Naive thymus-derived CD4-positive, alpha-beta T cell (primary cell): ENCODE measurements at regions not wholly inside any gene's neighbourhood (a gene's known extent, or its start where the extent isn't known, plus 50 kb on each side); places are given as distances from the start of the nearest gene placed in this dataset.

Source experiments
- ATAC-seq: fragments of 150-1000 bp; cut with Tn5 transposase; 2 replicates; pipeline ENCODE4 v1.10.0; 2021; ENCODE audit warnings: mild to moderate bottlenecking, moderate library complexity
- CTCF ChIA-PET: fragments of 350-600 bp; sonication (Branson Sonifier 250); formaldehyde crosslinking; loops from one replicate; lab custom pipeline; 2021; ENCODE audit warnings: antibody characterized with exemption; lab: Charles Lee
- POLR2A ChIA-PET: fragments of 350-600 bp; sonication (Branson Sonifier 250); formaldehyde crosslinking; loops from one replicate; lab custom pipeline; 2021; ENCODE audit warnings: antibody characterized with exemption, inconsistent platforms; lab: Charles Lee
- DNase-seq, 9 donors: peaks; one replicate each; pipeline versions ENCODE4 v3.0.0 to v3.0.0-alpha.2; 2020 to 2022; ENCODE audit warnings: mixed read lengths in 1 of 9
- H3K27ac ChIP-seq: one replicate; pipeline ENCODE4 v1.7.0; 2013; ENCODE audit warnings: mild to moderate bottlenecking, low read depth, low read length, moderate library complexity
- H3K27me3 ChIP-seq, 2 donors: one replicate each; pipeline ENCODE4 v1.7.0; 2013; ENCODE audit warnings: low read length in 2 of 2, mild to moderate bottlenecking in 2 of 2, moderate library complexity in 2 of 2; ENCODE audit not compliant: control insufficient read depth in 2 of 2, insufficient read depth in 2 of 2
- H3K36me3 ChIP-seq, 3 experiments: 1 replicate in 2 of 3; 2 replicates in 1 of 3; pipeline ENCODE4 v1.7.0; 2013; ENCODE audit warnings: low read length in 3 of 3, mild to moderate bottlenecking in 3 of 3, moderate library complexity in 1 of 3; ENCODE audit not compliant: insufficient read depth in 3 of 3, control insufficient read depth in 2 of 3
- H3K4me1 ChIP-seq, 2 donors: one replicate each; pipeline ENCODE4 v1.7.0; 2013; ENCODE audit warnings: low read length in 2 of 2, mild to moderate bottlenecking in 2 of 2, moderate library complexity in 1 of 2; ENCODE audit not compliant: control insufficient read depth in 2 of 2, insufficient read depth in 2 of 2
- H3K4me3 ChIP-seq: 2 replicates; pipeline ENCODE4 v1.7.0; 2013; ENCODE audit warnings: mild to moderate bottlenecking, low read length
- H3K9me3 ChIP-seq, 3 experiments: 1 replicate in 2 of 3; 2 replicates in 1 of 3; pipeline ENCODE4 v1.7.0; 2013; ENCODE audit warnings: low read length in 3 of 3; ENCODE audit not compliant: control insufficient read depth in 2 of 3
- H3K27ac Mint-ChIP-seq, 9 donors: one replicate each; pipeline ENCODE4 v1.8.0; 2020 to 2022; ENCODE audit warnings: mixed read lengths in 9 of 9, mild to moderate bottlenecking in 8 of 9, moderate library complexity in 5 of 9, inconsistent platforms in 2 of 9
- H3K27me3 Mint-ChIP-seq, 5 donors: one replicate each; pipeline ENCODE4 v1.8.0; 2021 to 2022; ENCODE audit warnings: mixed read lengths in 5 of 5, mild to moderate bottlenecking in 1 of 5
- H3K36me3 Mint-ChIP-seq, 5 donors: one replicate each; pipeline ENCODE4 v1.8.0; 2020 to 2022; ENCODE audit warnings: mixed read lengths in 5 of 5, mild to moderate bottlenecking in 3 of 5, inconsistent platforms in 1 of 5
- H3K4me1 Mint-ChIP-seq, 7 donors: one replicate each; pipeline ENCODE4 v1.8.0; 2020 to 2022; ENCODE audit warnings: mixed read lengths in 7 of 7, mild to moderate bottlenecking in 3 of 7, inconsistent platforms in 1 of 7
- H3K4me3 Mint-ChIP-seq, 10 donors: one replicate each; pipeline ENCODE4 v1.8.0; 2020 to 2022; ENCODE audit warnings: mild to moderate bottlenecking in 10 of 10, mixed read lengths in 10 of 10, moderate library complexity in 6 of 10, inconsistent platforms in 2 of 10
- H3K9me3 Mint-ChIP-seq, 11 donors: one replicate each; pipeline ENCODE4 v1.8.0; 2020 to 2022; ENCODE audit warnings: mixed read lengths in 11 of 11, mild to moderate bottlenecking in 4 of 11, inconsistent platforms in 1 of 11, moderate library complexity in 1 of 11
- intact Hi-C, 2 donors: fragments of 100-400 bp; cut with micrococcal nuclease; formaldehyde crosslinking; loops; one replicate each; pipeline ENCODE4 v1.15.1; 2023

DNA sequence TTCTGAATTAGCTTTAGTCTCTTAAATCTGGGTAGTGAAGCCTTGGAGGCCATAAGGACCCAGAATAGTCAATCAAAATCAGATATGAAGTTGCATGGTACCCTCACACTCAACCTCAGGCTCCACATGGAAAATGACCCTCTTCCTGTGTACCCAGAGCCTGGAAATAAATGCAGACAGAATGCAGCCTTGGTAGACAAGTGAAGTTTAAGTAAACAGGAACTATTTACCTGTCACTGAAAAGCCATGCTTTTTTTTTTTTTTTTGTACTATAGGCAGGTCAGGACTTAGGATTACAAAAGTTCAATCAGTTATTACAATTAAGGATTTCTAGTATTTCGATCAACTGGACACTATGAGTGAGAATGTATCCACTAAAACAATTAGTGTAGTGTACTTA lies 2654.2 kb upstream of the PCDH20 start:
- no peak for ATAC-seq
- no peak overlapping the region for H3K27ac Mint-ChIP-seq
- intact Hi-C loops: no loop called here

DNA sequence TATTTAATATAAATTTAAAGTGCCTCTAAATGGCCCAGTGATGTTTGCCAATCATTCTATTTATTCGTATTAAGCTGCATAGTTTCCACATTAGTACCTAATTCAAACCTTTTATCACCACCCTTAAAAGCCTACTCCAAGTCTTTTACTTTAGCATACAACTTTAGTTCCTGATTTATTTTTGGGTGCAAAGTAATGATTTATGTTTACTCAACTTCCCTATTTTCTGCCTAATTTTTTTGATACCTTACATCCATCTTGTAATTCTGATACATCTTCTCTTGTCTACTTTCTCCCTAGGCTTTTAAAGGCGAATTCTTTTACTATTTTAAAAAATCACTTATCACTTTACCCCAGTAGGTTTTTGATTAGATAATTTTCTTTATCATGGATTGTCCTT lies 2651.1 kb upstream of the PCDH20 start:
- ChIA-PET POLR2A (no interaction called here), CTCF (no interaction called here)
- Mint-ChIP-seq H3K4me3 (no peak overlapping the region), H3K27ac (no peak overlapping the region), H3K27me3 (no peaks in the 10 kb centered on the region), H3K4me1 (no peaks in the 10 kb centered on the region), H3K36me3 (no peaks in the 10 kb centered on the region), H3K9me3 (peaks cover 0 to 10% (median 2%) of the 10 kb centered on the region in 11 donors)
- Histone ChIP-seq H3K4me3 (no peak overlapping the region), H3K9me3 (peaks cover 0 to 2% (median 0%) of the 10 kb centered on the region in 3 experiments), H3K4me1 (no peaks in the 10 kb centered on the region), H3K36me3 (no peaks in the 10 kb centered on the region), H3K27ac (no peak overlapping the region), H3K27me3 (no peaks in the 10 kb centered on the region)
- DNase-seq: no peak
- intact Hi-C loops: no loop called here
- no peak for ATAC-seq

More for the DNA sequence above, 2654.2 kb upstream of the PCDH20 start:
- H3K4me3 ChIP-seq: no peak overlapping the region
- ChIA-PET POLR2A (no interaction called here), CTCF (no interaction called here)
- Mint-ChIP-seq H3K9me3 (peaks cover 0 to 13% (median 0%) of the 10 kb centered on the region in 11 donors), H3K4me1 (no peaks in the 10 kb centered on the region), H3K4me3 (no peak overlapping the region), H3K36me3 (no peaks in the 10 kb centered on the region), H3K27me3 (no peaks in the 10 kb centered on the region)
- DNase-seq: no peak
- no peaks in the 10 kb centered on the region for H3K27me3 ChIP-seq
- no peaks in the 10 kb centered on the region for H3K9me3 ChIP-seq
- H3K4me1 ChIP-seq: no peaks in the 10 kb centered on the region
- no peak overlapping the region for H3K27ac ChIP-seq
- no peaks in the 10 kb centered on the region for H3K36me3 ChIP-seq

DNA sequence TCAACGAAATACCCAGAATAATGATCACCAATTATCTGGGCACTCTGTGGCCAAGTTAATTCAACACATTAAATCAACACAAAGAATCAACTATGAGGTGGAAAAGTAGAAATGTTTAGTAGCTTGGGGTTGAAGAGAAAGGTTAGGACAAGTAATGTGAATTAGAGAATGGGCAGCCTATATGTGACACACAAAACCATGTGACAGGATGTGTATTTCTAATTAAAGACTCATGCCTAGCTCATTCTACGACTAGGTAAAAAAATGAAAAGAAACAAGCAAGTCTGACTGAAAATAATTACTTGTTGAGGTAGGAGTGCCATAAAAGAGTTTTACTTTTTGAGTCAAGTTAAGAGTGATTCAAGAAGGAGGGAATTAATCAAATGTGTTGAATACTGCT lies 2646.0 kb upstream of the PCDH20 start:
- H3K4me3 Mint-ChIP-seq: no peak overlapping the region
- intact Hi-C loops: no loop called here
- no peak overlapping the region for H3K27ac ChIP-seq

DNA sequence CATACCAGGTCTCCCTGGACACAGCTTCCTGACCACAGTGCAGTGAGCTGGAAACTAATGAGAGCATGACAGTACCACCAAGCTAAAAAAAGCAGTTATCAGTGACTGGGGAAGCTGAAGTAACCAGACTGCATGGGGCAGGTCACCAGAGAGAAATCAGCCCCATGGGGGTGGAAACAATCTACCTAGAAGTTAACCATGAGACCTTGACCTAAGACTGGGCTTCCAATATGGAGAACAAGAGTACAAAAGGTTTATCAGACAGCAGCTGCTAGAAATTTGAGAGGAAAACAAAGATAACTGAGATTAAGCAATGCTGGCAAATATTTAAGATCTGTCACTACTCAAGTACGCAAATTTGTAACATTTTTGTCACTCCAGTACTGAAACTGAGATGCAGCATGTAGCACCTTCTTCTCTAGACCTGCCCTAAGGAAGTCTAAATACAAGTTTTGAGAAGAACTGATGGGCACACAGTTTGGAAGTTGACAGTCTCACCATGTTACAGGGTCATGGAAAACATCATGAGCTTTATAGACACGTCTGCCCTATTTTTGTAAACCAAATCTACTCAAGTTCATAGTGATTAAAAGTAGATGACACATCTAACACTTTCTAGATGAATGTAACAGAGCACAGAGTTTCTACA lies 2641.8 kb upstream of the PCDH20 start:
- Histone ChIP-seq H3K27me3 (no peaks in the 10 kb centered on the region), H3K4me1 (no peaks in the 10 kb centered on the region), H3K9me3 (peaks cover 0 to 11% (median 0%) of the 10 kb centered on the region in 3 experiments), H3K27ac (no peak overlapping the region), H3K36me3 (no peaks in the 10 kb centered on the region), H3K4me3 (no peak overlapping the region)
- no peak overlapping the region for H3K4me3 Mint-ChIP-seq
- DNase-seq (no peak), ATAC-seq (no peak)
- intact Hi-C loops: no loop called here
- ChIA-PET CTCF (no interaction called here), POLR2A (no interaction called here)
- H3K4me1 Mint-ChIP-seq: peaks cover 0 to 5% (median 0%) of the 10 kb centered on the region in 7 donors
- H3K9me3 Mint-ChIP-seq: peaks cover 0 to 26% (median 7%) of the 10 kb centered on the region in 11 donors
- H3K27me3 Mint-ChIP-seq: no peaks in the 10 kb centered on the region
- H3K36me3 Mint-ChIP-seq: no peaks in the 10 kb centered on the region
- no peak overlapping the region for H3K27ac Mint-ChIP-seq

More for the DNA sequence above, 2646.0 kb upstream of the PCDH20 start:
- Histone ChIP-seq H3K36me3 (no peaks in the 10 kb centered on the region), H3K4me1 (no peaks in the 10 kb centered on the region), H3K27me3 (no peaks in the 10 kb centered on the region), H3K4me3 (no peak overlapping the region), H3K9me3 (peaks cover 0 to 5% (median 0%) of the 10 kb centered on the region in 3 experiments)
- Mint-ChIP-seq H3K36me3 (no peaks in the 10 kb centered on the region), H3K4me1 (peaks cover 0 to 5% (median 0%) of the 10 kb centered on the region in 7 donors), H3K27me3 (no peaks in the 10 kb centered on the region), H3K9me3 (peaks cover 0 to 26% (median 7%) of the 10 kb centered on the region in 11 donors), H3K27ac (no peak overlapping the region)
- CTCF ChIA-PET: no interaction called here
- DNase-seq: no peak
- POLR2A ChIA-PET: no interaction called here
- ATAC-seq: no peak

DNA sequence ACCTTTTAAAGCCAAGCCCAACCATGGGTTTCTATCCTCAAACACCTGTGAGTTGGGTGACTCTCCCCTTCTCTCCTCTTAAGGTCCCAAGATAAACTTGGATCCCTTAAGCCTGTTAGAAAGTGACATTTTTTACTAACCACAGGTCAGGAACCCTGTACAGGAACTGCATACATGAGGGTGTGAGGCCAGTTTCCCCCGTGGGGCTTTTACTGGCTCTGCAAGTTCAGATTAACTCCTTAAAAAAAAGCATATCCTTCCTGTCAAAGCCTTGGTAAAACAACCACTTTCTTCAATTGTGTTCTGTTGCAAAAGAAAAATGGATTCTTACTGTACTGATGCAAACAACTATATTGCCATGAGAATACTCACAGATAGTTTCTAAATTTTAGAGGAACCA lies 2638.7 kb upstream of the PCDH20 start:
- Histone ChIP-seq H3K27ac (no peak overlapping the region), H3K9me3 (peaks cover 0 to 6% (median 0%) of the 10 kb centered on the region in 3 experiments), H3K4me3 (no peak overlapping the region), H3K4me1 (no peaks in the 10 kb centered on the region), H3K36me3 (no peaks in the 10 kb centered on the region), H3K27me3 (no peaks in the 10 kb centered on the region)
- ChIA-PET CTCF (no interaction called here), POLR2A (no interaction called here)
- no peak overlapping the region for H3K4me3 Mint-ChIP-seq
- peaks cover 0 to 5% (median 0%) of the 10 kb centered on the region in 7 donors for H3K4me1 Mint-ChIP-seq
- H3K27me3 Mint-ChIP-seq: no peaks in the 10 kb centered on the region
- H3K9me3 Mint-ChIP-seq: peaks cover 0 to 16% (median 7%) of the 10 kb centered on the region in 11 donors
- no peaks in the 10 kb centered on the region for H3K36me3 Mint-ChIP-seq
- ATAC-seq (no peak), DNase-seq (no peak)
- intact Hi-C loops: no loop called here
- H3K27ac Mint-ChIP-seq: no peak overlapping the region

DNA sequence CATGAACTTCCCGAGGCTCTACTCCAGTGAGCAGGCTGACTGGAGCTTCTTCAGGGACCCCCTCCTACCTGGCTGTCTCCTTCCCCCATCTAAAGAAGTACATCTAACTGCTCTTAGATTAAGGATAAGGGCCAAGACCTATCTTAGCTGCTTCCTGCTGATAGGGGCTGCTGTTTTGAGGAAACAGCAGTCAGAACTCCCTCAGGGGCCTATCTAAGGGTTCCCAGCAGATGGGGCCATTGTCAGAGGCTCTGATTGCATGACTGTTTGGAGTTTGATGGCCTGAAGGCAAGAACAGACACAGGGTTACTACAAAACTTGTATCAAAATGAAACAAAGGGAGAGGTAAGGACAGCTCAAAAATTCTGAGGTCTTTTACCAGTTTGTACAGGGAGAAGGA lies 2636.9 kb upstream of the PCDH20 start:
- H3K36me3 Mint-ChIP-seq: no peaks in the 10 kb centered on the region
- intact Hi-C loops: no loop called here
- no peak for ATAC-seq
- ChIA-PET POLR2A (no interaction called here), CTCF (no interaction called here)
- DNase-seq: no peak
- H3K4me1 ChIP-seq: no peaks in the 10 kb centered on the region
- H3K4me3 Mint-ChIP-seq: no peak overlapping the region
- H3K9me3 ChIP-seq: peaks cover 0 to 6% (median 0%) of the 10 kb centered on the region in 3 experiments
- no peaks in the 10 kb centered on the region for H3K4me1 Mint-ChIP-seq
- H3K36me3 ChIP-seq: no peaks in the 10 kb centered on the region
- H3K27ac ChIP-seq: no peak overlapping the region
- H3K27ac Mint-ChIP-seq: no peak overlapping the region
- H3K4me3 ChIP-seq: no peak overlapping the region
- peaks cover 2 to 11% (median 4%) of the 10 kb centered on the region in 11 donors for H3K9me3 Mint-ChIP-seq
- no peaks in the 10 kb centered on the region for H3K27me3 ChIP-seq
- no peaks in the 10 kb centered on the region for H3K27me3 Mint-ChIP-seq

DNA sequence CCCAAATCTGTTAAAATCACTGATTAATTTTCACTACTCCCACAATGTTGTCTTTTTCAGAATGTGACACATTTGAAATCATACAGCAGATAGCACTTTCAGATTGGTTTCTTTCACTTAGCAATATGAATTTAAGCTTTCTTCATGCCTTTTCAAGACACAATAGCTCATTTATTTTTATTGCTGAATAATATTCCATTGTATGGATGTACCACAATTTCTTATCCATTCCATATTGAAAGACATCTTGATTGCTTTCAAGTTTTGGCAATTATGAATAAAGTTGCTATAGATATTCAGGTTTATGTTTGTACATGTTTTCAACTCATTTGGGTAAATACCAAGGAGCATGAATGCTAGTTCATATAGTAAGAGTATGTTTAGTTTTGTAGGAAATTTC lies 2635.6 kb upstream of the PCDH20 start:
- Histone ChIP-seq H3K4me1 (no peaks in the 10 kb centered on the region), H3K9me3 (peaks cover 0 to 6% (median 0%) of the 10 kb centered on the region in 3 experiments), H3K27ac (no peak overlapping the region), H3K4me3 (no peak overlapping the region), H3K36me3 (no peaks in the 10 kb centered on the region), H3K27me3 (no peaks in the 10 kb centered on the region)
- intact Hi-C loops: no loop called here
- POLR2A ChIA-PET: no interaction called here
- Mint-ChIP-seq H3K27me3 (no peaks in the 10 kb centered on the region), H3K36me3 (no peaks in the 10 kb centered on the region), H3K27ac (no peak overlapping the region), H3K4me1 (no peaks in the 10 kb centered on the region), H3K4me3 (no peak overlapping the region), H3K9me3 (peaks cover 2 to 11% (median 4%) of the 10 kb centered on the region in 11 donors)
- DNase-seq (no peak), ATAC-seq (no peak)
- CTCF ChIA-PET: no interaction called here
